Sigmoid colon (tissue), 4 donors: ENCODE measurements at regions not wholly inside any gene's neighbourhood (a gene's known extent, or its start where the extent isn't known, plus 50 kb on each side); places are given as distances from the start of the nearest gene placed in this dataset.
"Not testable (repeated sequence)": the region's sequence is repeated elsewhere in the genome, so short reads cannot be mapped to it uniquely, and the experiment has no call there.

Experiments used
- EP300 ChIP-seq, 4 donors: sonication (generic); formaldehyde crosslinking; IDR thresholded peaks; one replicate each; pipeline ENCODE4 v1.6.1; 2017; ENCODE audit warnings: antibody characterized with exemption in 4 of 4
- TF ChIP-seq, protein P1 (sequence below), 4 experiments: fragments of 450-650 bp in 3 of 4; fragments of 200-600 bp in 1 of 4; IDR thresholded peaks; one replicate each; pipeline ENCODE4 v1.5.1; 2016 to 2019; ENCODE audit warnings: antibody characterized with exemption in 4 of 4, mild to moderate bottlenecking in 3 of 4, moderate library complexity in 2 of 4

DNA sequence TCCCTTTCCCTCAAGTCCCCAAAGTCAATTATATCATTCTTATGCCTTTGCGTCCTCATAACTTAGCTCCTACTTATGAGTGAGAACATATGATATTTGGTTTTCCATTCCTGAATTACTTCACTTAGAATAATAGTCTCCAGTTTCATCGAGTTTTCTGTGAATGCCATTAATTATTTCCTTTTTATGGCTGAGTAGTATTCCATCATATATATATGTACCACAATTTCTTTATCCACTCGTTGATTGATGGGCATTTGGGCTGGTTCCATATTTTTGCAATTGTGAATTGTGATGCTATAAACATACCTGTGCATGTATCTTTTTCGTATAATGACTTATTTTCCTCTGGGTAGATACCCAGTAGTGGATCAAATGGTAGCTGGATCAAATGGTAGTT is 78.4 kb upstream of the DYNLT3 start:
- TF ChIP-seq, protein P1, sequence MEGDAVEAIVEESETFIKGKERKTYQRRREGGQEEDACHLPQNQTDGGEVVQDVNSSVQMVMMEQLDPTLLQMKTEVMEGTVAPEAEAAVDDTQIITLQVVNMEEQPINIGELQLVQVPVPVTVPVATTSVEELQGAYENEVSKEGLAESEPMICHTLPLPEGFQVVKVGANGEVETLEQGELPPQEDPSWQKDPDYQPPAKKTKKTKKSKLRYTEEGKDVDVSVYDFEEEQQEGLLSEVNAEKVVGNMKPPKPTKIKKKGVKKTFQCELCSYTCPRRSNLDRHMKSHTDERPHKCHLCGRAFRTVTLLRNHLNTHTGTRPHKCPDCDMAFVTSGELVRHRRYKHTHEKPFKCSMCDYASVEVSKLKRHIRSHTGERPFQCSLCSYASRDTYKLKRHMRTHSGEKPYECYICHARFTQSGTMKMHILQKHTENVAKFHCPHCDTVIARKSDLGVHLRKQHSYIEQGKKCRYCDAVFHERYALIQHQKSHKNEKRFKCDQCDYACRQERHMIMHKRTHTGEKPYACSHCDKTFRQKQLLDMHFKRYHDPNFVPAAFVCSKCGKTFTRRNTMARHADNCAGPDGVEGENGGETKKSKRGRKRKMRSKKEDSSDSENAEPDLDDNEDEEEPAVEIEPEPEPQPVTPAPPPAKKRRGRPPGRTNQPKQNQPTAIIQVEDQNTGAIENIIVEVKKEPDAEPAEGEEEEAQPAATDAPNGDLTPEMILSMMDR (IDR thresholded peaks at IDR 0.05): not testable (repeated sequence)
- TF ChIP-seq EP300 (IDR thresholded peaks at IDR 0.05): not testable (repeated sequence)
